HL-60 (cell line): ENCODE measurements at regions not wholly inside any gene's neighbourhood (a gene's known extent, or its start where the extent isn't known, plus 50 kb on each side); places are given as distances from the start of the nearest gene placed in this dataset.

Source experiments
- CTCF ChIP-seq: IDR thresholded peaks from one replicate; pipeline ENCODE4 v1.5.1; 2011; ENCODE audit warnings: low read length, control low read depth, inconsistent platforms; ENCODE audit not compliant: insufficient read depth
- GABPA ChIP-seq: IDR thresholded peaks from 2 replicates; pipeline ENCODE4 v1.6.1; 2012; ENCODE audit warnings: low read depth
- POLR2AphosphoS5 ChIP-seq: IDR thresholded peaks from 2 replicates; pipeline ENCODE4 v1.6.1; 2012; ENCODE audit warnings: low read depth
- REST ChIP-seq: IDR thresholded peaks from 2 replicates; pipeline ENCODE4 v1.6.1; 2012; ENCODE audit warnings: low read depth; ENCODE audit not compliant: insufficient replicate concordance
- SPI1 ChIP-seq: IDR thresholded peaks from 2 replicates; pipeline ENCODE4 v1.6.1; 2012; ENCODE audit warnings: low read depth, mild to moderate bottlenecking, borderline replicate concordance

DNA sequence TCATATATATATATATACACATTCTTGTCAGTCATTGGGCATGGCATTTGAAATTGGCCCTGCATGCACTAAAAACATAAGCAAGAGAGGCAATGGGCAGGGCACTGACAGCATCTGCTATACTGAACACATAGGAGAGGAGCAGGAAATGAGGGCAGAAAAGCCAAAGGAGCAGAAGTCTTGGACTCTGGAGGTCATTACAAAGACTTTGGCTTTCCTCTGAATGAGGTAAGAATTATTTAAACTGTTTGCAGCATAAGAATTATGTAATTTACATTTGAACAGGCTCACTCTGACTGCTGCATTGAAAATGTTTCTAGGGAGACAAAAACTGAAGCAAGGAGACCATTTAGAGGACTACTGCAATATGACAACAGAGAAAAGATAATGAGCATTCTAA is 396.5 kb downstream of the PRDM5 start:
- no peak for TF ChIP-seq CTCF
- TF ChIP-seq REST: no peak
- TF ChIP-seq POLR2AphosphoS5: no peak
- TF ChIP-seq SPI1: no peak
- no peak for TF ChIP-seq GABPA
